Peyer's patch (tissue), 4 donors: ENCODE measurements at regions not wholly inside any gene's neighbourhood (a gene's known extent, or its start where the extent isn't known, plus 50 kb on each side); places are given as distances from the start of the nearest gene placed in this dataset.

Source experiments
- CTCF ChIP-seq, 6 experiments: fragments of 450-650 bp in 4 of 6; fragments of 200-600 bp in 2 of 6; sonication (generic) in 1 of 6; IDR thresholded peaks; one replicate each; pipeline ENCODE4 v1.5.1; 2017 to 2019; ENCODE audit warnings: antibody characterized with exemption in 6 of 6, mild to moderate bottlenecking in 3 of 6, moderate library complexity in 1 of 6
- POLR2A ChIP-seq, 2 donors: fragments of 450-650 bp; IDR thresholded peaks; one replicate each; pipeline ENCODE4 v1.5.1; 2017; ENCODE audit warnings: antibody characterized with exemption in 2 of 2, mild to moderate bottlenecking in 2 of 2, moderate library complexity in 2 of 2

- TF ChIP-seq CTCF (IDR thresholded peaks at IDR 0.05) (peak in 4 of 6 experiments; percentile 61 to 66 (median 62)), POLR2A (IDR thresholded peaks at IDR 0.05) (no peak)
These were observed 147.2 kb downstream of the CHD1L start for GRCh38 chr1:147389532-147390184.
